ENCODE measurements at regions not wholly inside any gene's neighbourhood (a gene's known extent, or its start where the extent isn't known, plus 50 kb on each side); places are given as distances from the start of the nearest gene placed in this dataset.

GRCh38 chr17:70767102-70767701 lies 597.9 kb downstream of the KCNJ2 start:
- H3K9me3 ChIP-seq (ENCODE audit: low read depth): no peaks in the 10 kb centered on the region
- H3K4me3 ChIP-seq: no peak overlapping the region
- 80% methylated on average over 2 of the region's 2 CpGs for WGBS (ENCODE audit: low lambda C conversion rate, missing lambda C conversion rate)
- H4K20me1 ChIP-seq (ENCODE audit: insufficient read depth, poor library complexity, severe bottlenecking): no peaks in the 10 kb centered on the region
- no peaks in the 10 kb centered on the region for H3K79me2 ChIP-seq
- H3K4me2 ChIP-seq: no peak overlapping the region
- no peaks in the 10 kb centered on the region for H3K4me1 ChIP-seq (ENCODE audit: insufficient read depth)
- H3K9me2 ChIP-seq (replicated peaks; ENCODE audit: insufficient read depth): no peaks in the 10 kb centered on the region
- H3K27me3 ChIP-seq: no peaks in the 10 kb centered on the region
- H2AFZ ChIP-seq: no peak overlapping the region
- peak; percentile 56 for DNase-seq (ENCODE audit: low spot score)
- H3K36me3 ChIP-seq (replicated peaks; ENCODE audit: insufficient read depth, low read depth): no peaks in the 10 kb centered on the region
- TF ChIP-seq CTCF (IDR thresholded peaks at IDR 0.05; ENCODE audit: poor library complexity) (peak; percentile 84), EZH2phosphoT487 (IDR thresholded peaks at IDR 0.05; ENCODE audit: low read depth, severe bottlenecking, unreplicated experiment) (no peak)
- no peak overlapping the region for H3K27ac ChIP-seq

- TF ChIP-seq CTCF (IDR thresholded peaks at IDR 0.05; ENCODE audit: poor library complexity) (no peak), EZH2 (IDR thresholded peaks at IDR 0.05; ENCODE audit: borderline replicate concordance) (no peak), EZH2phosphoT487 (IDR thresholded peaks at IDR 0.05; ENCODE audit: low read depth, severe bottlenecking, unreplicated experiment) (no peak)
- H4K20me1 ChIP-seq (ENCODE audit: insufficient read depth, poor library complexity, severe bottlenecking): no peaks in the 10 kb centered on the region
- DNase-seq (ENCODE audit: low spot score): no peak
- no peaks in the 10 kb centered on the region for H3K27me3 ChIP-seq
- no peaks in the 10 kb centered on the region for H3K79me2 ChIP-seq
- H3K9me2 ChIP-seq (replicated peaks; ENCODE audit: insufficient read depth): no peaks in the 10 kb centered on the region
- no peak overlapping the region for H3K4me3 ChIP-seq
- H3K9me3 ChIP-seq (ENCODE audit: low read depth): no peaks in the 10 kb centered on the region
- H3K4me2 ChIP-seq: no peak overlapping the region
- no peaks in the 10 kb centered on the region for H3K4me1 ChIP-seq (ENCODE audit: insufficient read depth)
- WGBS (ENCODE audit: low lambda C conversion rate, missing lambda C conversion rate): 95% methylated on average over 1 of the region's 1 CpG
- H3K36me3 ChIP-seq (replicated peaks; ENCODE audit: insufficient read depth, low read depth): no peaks in the 10 kb centered on the region
- no peak overlapping the region for H2AFZ ChIP-seq
- no peak overlapping the region for H3K27ac ChIP-seq
Measured at GRCh38 chr17:70769956-70770355, 600.6 kb downstream of the KCNJ2 start.

- TF ChIP-seq CTCF (IDR thresholded peaks at IDR 0.05; ENCODE audit: poor library complexity) (no peak), EZH2phosphoT487 (IDR thresholded peaks at IDR 0.05; ENCODE audit: low read depth, severe bottlenecking, unreplicated experiment) (no peak), EZH2 (IDR thresholded peaks at IDR 0.05; ENCODE audit: borderline replicate concordance) (no peak)
- Histone ChIP-seq H3K27ac (no peak overlapping the region), H3K9me3 (ENCODE audit: low read depth) (no peaks in the 10 kb centered on the region), H3K27me3 (no peaks in the 10 kb centered on the region), H3K4me1 (ENCODE audit: insufficient read depth) (no peaks in the 10 kb centered on the region), H3K79me2 (no peaks in the 10 kb centered on the region), H4K20me1 (ENCODE audit: insufficient read depth, poor library complexity, severe bottlenecking) (no peaks in the 10 kb centered on the region), H2AFZ (no peak overlapping the region), H3K4me3 (no peak overlapping the region), H3K4me2 (no peak overlapping the region), H3K9me2 (replicated peaks; ENCODE audit: insufficient read depth) (no peaks in the 10 kb centered on the region), H3K36me3 (replicated peaks; ENCODE audit: insufficient read depth, low read depth) (no peaks in the 10 kb centered on the region)
- DNase-seq (ENCODE audit: low spot score): no peak
- WGBS (ENCODE audit: low lambda C conversion rate, missing lambda C conversion rate): 81% methylated on average over 14 of the region's 14 CpGs
Measured at GRCh38 chr17:70771804-70772386, 602.6 kb downstream of the KCNJ2 start.

Data from hepatocyte (in vitro differentiated cells).